SJSA1 (cell line): ENCODE measurements at regions not wholly inside any gene's neighbourhood (a gene's known extent, or its start where the extent isn't known, plus 50 kb on each side); places are given as distances from the start of the nearest gene placed in this dataset.

Experiments
- DNase-seq, 2 experiments: peaks; one replicate each; pipeline ENCODE4 v3.0.0-alpha.2; 2015 to 2020; ENCODE audit warnings: low spot score in 2 of 2, low read depth in 1 of 2
- H3K27ac ChIP-seq: fragments of 250-450 bp; sonication (Bioruptor Pico); 2 replicates; pipeline ENCODE4 v1.5.1; 2020; ENCODE audit warnings: mild to moderate bottlenecking, moderate library complexity
- H3K27me3 ChIP-seq: fragments of 250-450 bp; sonication (Bioruptor Pico); replicated peaks from 2 replicates; pipeline ENCODE4 v1.5.1; 2020; ENCODE audit warnings: mild to moderate bottlenecking, moderate library complexity
- H3K36me3 ChIP-seq: fragments of 250-450 bp; sonication (Bioruptor Pico); 2 replicates; pipeline ENCODE4 v1.5.1; 2020; ENCODE audit warnings: mild to moderate bottlenecking
- H3K4me1 ChIP-seq: fragments of 250-450 bp; sonication (Bioruptor Pico); replicated peaks from 2 replicates; pipeline ENCODE4 v1.6.1; 2021; ENCODE audit warnings: mild to moderate bottlenecking
- H3K4me3 ChIP-seq: fragments of 250-450 bp; sonication (Bioruptor Pico); 2 replicates; pipeline ENCODE4 v1.5.1; 2020; ENCODE audit warnings: mild to moderate bottlenecking
- H3K9me3 ChIP-seq: fragments of 250-450 bp; sonication (Bioruptor Pico); replicated peaks from 2 replicates; pipeline ENCODE4 v1.5.1; 2020; ENCODE audit warnings: mild to moderate bottlenecking

- no peaks in the 10 kb centered on the region for H3K9me3 ChIP-seq
- H3K27ac ChIP-seq = no peak overlapping the region
- no peak for DNase-seq
- no peaks in the 10 kb centered on the region for H3K36me3 ChIP-seq
- H3K27me3 ChIP-seq = no peaks in the 10 kb centered on the region
- H3K4me3 ChIP-seq = no peak overlapping the region
- no peaks in the 10 kb centered on the region for H3K4me1 ChIP-seq
These were observed 723.8 kb downstream of the CDH11 start for GRCh38 chr16:64397945-64398508.

DNA sequence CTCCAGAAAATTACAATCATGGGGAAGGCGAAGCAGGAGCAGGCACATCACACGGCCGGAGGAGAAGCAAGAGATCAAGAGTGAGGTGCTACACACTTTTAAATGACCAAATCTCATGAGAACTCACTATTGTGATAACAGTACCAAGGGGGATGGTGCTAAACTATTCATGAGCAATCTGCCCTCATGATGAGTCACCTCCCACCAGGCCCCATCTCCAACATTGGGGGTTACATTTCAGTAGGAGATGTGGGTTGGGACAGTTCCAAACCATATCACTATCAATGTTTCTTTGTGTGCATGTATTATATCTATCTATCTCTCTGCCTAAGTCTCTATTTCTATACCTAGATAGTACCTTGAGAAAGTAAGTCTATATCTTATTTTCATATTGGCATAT lies 724.8 kb downstream of the CDH11 start:
- DNase-seq = no peak
- H3K27ac ChIP-seq = no peak overlapping the region
- H3K36me3 ChIP-seq = no peaks in the 10 kb centered on the region
- no peaks in the 10 kb centered on the region for H3K4me1 ChIP-seq
- H3K9me3 ChIP-seq = no peaks in the 10 kb centered on the region
- no peaks in the 10 kb centered on the region for H3K27me3 ChIP-seq
- no peak overlapping the region for H3K4me3 ChIP-seq

DNA sequence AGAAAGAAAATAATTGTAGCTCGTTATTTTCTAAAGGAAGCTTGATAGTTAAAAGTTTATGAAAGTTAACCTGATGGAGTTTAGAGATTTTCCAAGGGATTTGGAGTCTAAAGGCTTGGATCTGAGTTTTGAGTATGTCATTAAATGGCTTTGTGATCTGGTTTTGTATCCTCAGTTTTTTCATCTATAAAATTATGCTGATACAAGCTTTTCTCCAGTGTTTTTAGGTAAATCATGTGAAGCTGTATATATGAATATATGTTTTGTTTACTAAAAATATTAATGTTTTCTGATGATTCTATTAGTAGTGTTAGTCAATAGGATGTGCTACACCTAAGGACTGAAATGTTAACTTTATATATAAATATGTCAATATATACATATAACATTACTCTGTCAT lies 727.8 kb downstream of the CDH11 start:
- no peak for DNase-seq
- Histone ChIP-seq H3K4me1 (peaks cover 8% of the 10 kb centered on the region), H3K27me3 (no peaks in the 10 kb centered on the region), H3K4me3 (no peak overlapping the region), H3K27ac (no peak overlapping the region), H3K36me3 (no peaks in the 10 kb centered on the region), H3K9me3 (no peaks in the 10 kb centered on the region)

- H3K9me3 ChIP-seq = no peaks in the 10 kb centered on the region
- no peak overlapping the region for H3K27ac ChIP-seq
- no peak overlapping the region for H3K4me3 ChIP-seq
- no peaks in the 10 kb centered on the region for H3K27me3 ChIP-seq
- peaks cover 8% of the 10 kb centered on the region for H3K4me1 ChIP-seq
- no peaks in the 10 kb centered on the region for H3K36me3 ChIP-seq
- no peak for DNase-seq
These were observed 729.4 kb downstream of the CDH11 start for GRCh38 chr16:64392456-64392855.

- Histone ChIP-seq H3K4me1 (peaks cover 8% of the 10 kb centered on the region), H3K27ac (peak overlapping the region; percentile 44), H3K4me3 (0 out of 2 replicates have a peak overlapping the region, but pooled peaks have one; percentile 8), H3K9me3 (no peaks in the 10 kb centered on the region), H3K27me3 (no peaks in the 10 kb centered on the region), H3K36me3 (no peaks in the 10 kb centered on the region)
- peak in 1 of 2 experiments; percentile 45 for DNase-seq
These were observed 730.7 kb downstream of the CDH11 start for GRCh38 chr16:64391063-64391600.

DNA sequence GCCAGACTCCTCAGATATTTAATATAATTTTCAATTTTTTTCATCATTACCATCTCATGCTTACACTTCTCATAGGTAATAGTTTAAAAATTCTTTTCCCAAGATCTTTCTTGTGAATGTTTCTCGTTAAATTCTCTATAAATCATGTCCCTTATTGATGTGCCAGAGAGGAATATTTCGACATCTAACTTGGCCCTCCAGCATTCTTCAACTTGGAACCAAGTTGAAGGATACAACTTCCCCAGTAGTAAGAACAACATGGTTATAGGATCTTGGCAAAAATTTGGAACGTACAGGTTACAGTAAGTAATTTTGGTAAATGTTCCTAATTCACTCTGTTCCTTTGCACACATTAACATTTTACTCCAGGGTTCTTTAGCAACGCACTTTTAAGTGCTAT lies 731.8 kb downstream of the CDH11 start:
- H3K27ac ChIP-seq = no peak overlapping the region
- DNase-seq = no peak
- H3K27me3 ChIP-seq = no peaks in the 10 kb centered on the region
- no peaks in the 10 kb centered on the region for H3K9me3 ChIP-seq
- no peaks in the 10 kb centered on the region for H3K36me3 ChIP-seq
- H3K4me1 ChIP-seq = peaks cover 8% of the 10 kb centered on the region
- no peak overlapping the region for H3K4me3 ChIP-seq

DNA sequence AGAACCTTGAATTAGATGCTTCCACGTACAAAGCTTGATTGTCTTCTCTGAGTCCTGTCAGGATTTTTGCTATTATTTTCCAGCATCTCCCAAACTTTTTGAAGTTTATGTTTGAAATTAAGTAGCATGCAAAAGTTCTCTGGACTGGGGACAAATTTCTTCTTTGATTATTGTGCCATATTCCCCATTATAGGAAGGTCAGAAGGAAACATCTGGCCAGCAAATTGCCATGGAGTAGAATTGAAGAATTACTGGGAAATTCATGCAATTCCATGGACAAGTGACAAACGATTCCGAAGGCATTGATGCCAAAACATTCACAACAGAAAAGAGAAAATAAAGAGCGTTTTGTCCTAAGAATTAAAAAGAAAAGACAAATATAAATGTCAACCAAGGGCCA lies 737.2 kb downstream of the CDH11 start:
- H3K27me3 ChIP-seq = no peaks in the 10 kb centered on the region
- H3K27ac ChIP-seq = no peak overlapping the region
- H3K36me3 ChIP-seq = no peaks in the 10 kb centered on the region
- no peak for DNase-seq
- H3K4me1 ChIP-seq = no peaks in the 10 kb centered on the region
- H3K9me3 ChIP-seq = no peaks in the 10 kb centered on the region
- H3K4me3 ChIP-seq = no peak overlapping the region

DNA sequence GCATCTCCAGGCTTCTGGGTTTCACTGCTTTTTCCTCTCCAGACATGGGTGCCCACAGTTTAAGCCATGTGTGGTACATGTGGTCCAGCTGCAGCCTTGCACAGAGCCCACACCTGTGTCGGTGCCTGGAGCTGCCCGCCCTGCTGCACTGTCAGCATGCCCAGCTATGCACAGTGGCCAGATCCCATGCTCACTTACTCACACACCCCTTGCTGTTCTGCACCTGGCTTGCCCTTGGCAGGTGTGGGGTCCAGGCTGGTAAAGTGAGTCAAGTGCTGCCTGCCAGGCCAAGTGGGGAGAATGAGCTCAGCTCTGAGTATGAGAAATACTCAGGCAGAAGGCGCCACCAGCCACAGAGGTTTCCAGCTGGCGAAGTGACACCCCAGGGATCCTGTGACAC lies 739.9 kb downstream of the CDH11 start:
- no peak for DNase-seq
- no peak overlapping the region for H3K4me3 ChIP-seq
- no peaks in the 10 kb centered on the region for H3K4me1 ChIP-seq
- no peaks in the 10 kb centered on the region for H3K9me3 ChIP-seq
- H3K36me3 ChIP-seq = no peaks in the 10 kb centered on the region
- no peaks in the 10 kb centered on the region for H3K27me3 ChIP-seq
- no peak overlapping the region for H3K27ac ChIP-seq

DNA sequence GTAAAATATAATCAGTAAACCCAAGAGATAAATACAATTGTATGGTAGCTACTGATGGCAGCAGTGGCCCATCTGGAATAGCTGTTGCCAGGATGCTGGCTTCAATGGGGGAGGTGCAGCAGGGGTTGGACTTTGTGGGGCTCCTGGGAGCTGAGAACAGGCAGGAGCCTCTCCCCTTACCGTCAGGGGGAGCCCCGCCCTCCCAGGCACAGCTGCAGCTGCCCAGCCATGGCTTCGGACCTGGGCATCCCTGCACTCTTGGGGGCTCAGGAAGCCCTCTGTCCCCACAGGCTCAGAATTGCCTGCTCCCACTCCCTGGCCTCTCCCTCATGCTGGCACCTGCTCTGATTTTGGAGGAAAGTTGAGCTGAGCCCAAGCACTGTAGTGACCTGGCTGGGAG lies 741.1 kb downstream of the CDH11 start:
- Histone ChIP-seq H3K36me3 (no peaks in the 10 kb centered on the region), H3K4me3 (no peak overlapping the region), H3K27me3 (no peaks in the 10 kb centered on the region), H3K9me3 (no peaks in the 10 kb centered on the region), H3K4me1 (no peaks in the 10 kb centered on the region), H3K27ac (no peak overlapping the region)
- no peak for DNase-seq

DNA sequence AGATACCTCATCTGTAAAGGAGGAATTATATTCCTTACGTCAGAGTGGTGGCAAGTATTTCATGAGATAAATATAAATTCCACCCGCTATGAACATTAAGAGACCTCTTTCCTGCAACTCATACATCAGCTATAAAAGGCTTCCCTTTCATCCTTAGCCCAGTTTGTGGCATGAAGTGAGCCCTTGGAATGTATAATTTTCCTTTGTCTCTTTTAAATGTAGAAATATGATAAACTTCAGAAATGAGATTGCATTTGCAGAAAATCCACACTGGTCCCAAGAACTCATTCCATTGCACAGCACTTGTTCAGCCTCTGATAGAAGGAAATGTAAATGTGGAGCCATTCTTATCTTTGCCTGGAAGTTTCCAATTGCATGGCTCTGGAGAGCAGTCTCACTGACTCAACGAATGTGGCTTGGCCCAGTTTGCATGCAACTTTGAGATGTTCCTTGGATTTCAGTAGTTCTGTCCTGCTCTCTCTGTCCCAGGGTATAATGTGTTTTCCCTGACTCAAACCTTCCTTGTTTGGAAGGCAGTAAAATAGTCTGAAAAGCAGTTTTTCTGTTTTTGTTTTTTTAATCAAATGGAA lies 746.4 kb downstream of the CDH11 start:
- no peaks in the 10 kb centered on the region for H3K27me3 ChIP-seq
- no peak overlapping the region for H3K4me3 ChIP-seq
- DNase-seq = no peak
- H3K36me3 ChIP-seq = no peaks in the 10 kb centered on the region
- H3K9me3 ChIP-seq = no peaks in the 10 kb centered on the region
- H3K4me1 ChIP-seq = no peaks in the 10 kb centered on the region
- no peak overlapping the region for H3K27ac ChIP-seq

GRCh38 chr16:64370112-64370511 lies 751.8 kb downstream of the CDH11 start:
- Histone ChIP-seq H3K27me3 (no peaks in the 10 kb centered on the region), H3K36me3 (no peaks in the 10 kb centered on the region), H3K9me3 (no peaks in the 10 kb centered on the region), H3K27ac (no peak overlapping the region), H3K4me3 (no peak overlapping the region), H3K4me1 (no peaks in the 10 kb centered on the region)
- no peak for DNase-seq

- Histone ChIP-seq H3K9me3 (no peaks in the 10 kb centered on the region), H3K36me3 (no peaks in the 10 kb centered on the region), H3K27me3 (no peaks in the 10 kb centered on the region), H3K4me1 (no peaks in the 10 kb centered on the region), H3K27ac (no peak overlapping the region), H3K4me3 (no peak overlapping the region)
- DNase-seq = no peak
These were observed 756.4 kb downstream of the CDH11 start for GRCh38 chr16:64365448-64365931.

- H3K4me1 ChIP-seq = no peaks in the 10 kb centered on the region
- no peaks in the 10 kb centered on the region for H3K9me3 ChIP-seq
- H3K27ac ChIP-seq = no peak overlapping the region
- no peaks in the 10 kb centered on the region for H3K36me3 ChIP-seq
- H3K4me3 ChIP-seq = no peak overlapping the region
- no peak for DNase-seq
- H3K27me3 ChIP-seq = no peaks in the 10 kb centered on the region
These were observed 757.0 kb downstream of the CDH11 start for GRCh38 chr16:64364894-64365293.

GRCh38 chr16:64364416-64364815 lies 757.4 kb downstream of the CDH11 start:
- Histone ChIP-seq H3K4me3 (no peak overlapping the region), H3K27me3 (no peaks in the 10 kb centered on the region)

DNA sequence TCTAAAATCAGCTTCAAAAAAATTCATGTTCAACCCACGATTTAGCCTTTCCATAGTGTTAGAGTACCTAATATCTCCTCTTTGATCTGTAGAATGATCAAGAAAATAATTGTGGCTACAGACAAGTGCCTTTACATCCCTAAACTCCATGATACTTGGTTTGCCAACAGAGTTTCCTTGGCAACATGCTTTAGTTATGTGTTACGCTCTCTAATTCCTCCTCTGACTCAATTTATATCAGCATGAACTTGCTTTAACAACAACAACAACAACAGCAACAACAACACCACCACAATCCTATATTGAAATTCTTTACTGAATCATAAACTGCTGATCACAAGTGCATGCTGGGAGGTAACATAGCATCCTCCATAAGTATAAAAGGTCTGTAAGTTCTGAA lies 757.8 kb downstream of the CDH11 start:
- no peaks in the 10 kb centered on the region for H3K4me1 ChIP-seq
- no peaks in the 10 kb centered on the region for H3K27me3 ChIP-seq
- H3K9me3 ChIP-seq = no peaks in the 10 kb centered on the region
- no peak overlapping the region for H3K27ac ChIP-seq
- no peak for DNase-seq
- no peak overlapping the region for H3K4me3 ChIP-seq
- no peaks in the 10 kb centered on the region for H3K36me3 ChIP-seq

More at GRCh38 chr16:64364416-64364815, 757.4 kb downstream of the CDH11 start:
- H3K27ac ChIP-seq = no peak overlapping the region
- H3K9me3 ChIP-seq = no peaks in the 10 kb centered on the region
- no peaks in the 10 kb centered on the region for H3K36me3 ChIP-seq
- DNase-seq = no peak
- no peaks in the 10 kb centered on the region for H3K4me1 ChIP-seq
